ENCODE measurements at regions not wholly inside any gene's neighbourhood (a gene's known extent, or its start where the extent isn't known, plus 50 kb on each side); places are given as distances from the start of the nearest gene placed in this dataset.

DNA sequence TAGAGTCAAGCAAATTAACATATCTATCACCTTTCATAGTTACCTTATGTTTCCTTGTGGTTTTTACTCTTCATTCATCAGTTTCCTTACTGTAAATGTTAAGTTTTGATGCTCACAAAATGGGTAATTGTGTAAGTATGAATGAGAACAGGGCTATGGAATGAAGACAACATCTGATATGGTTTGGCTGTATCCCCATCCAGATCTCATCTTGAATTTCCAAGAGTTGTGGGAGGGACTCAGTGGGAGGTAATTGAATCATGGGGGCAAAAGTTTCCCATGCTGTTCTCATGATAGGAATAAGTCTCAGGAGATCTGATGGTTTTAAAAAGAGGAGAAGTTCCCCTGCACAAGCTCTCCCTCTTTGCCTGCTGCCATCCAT lies 107.6 kb downstream of the CCDC34 start:
- in situ Hi-C loops (cut with MboI), result loop anchor here (10.0 kb wide), 1 partner anchor 71 kb away; no protein-coding TSS in a partner anchor

DNA sequence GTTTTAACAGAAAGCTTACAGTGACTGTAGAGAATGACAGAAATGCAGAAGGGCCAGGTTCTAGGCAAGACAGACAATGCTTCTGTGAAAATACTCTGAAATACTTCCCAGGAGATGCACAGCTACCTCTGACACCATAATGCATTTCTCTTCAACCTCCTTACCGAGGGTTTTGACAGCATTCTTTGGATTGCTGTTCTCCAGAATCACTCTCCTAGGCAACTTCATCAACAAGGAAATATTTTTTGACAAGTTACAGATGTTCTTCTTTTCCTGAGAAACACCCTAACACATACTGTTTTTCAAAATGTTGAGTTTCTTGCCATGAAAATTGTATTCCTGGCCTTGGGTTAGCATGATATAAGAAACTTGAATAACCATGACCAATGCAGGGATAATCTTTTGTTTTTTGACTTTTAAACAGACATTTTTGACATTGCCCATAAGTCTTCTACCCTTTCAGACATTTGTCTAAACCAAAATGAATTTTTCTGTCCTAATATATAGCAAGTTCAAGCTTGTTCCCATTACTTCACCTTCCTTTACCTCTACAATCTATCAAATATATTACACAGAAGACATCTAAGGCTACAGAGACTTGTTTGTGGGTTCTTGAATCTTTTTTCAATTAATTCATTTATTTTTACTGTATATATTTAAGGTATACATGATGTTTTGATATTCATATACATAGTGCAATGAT lies 108.1 kb downstream of the CCDC34 start:
- no peak overlapping the region for H3K4me2 ChIP-seq (ENCODE audit: insufficient read depth, low read length)
- ATAC-seq, result no peak
- H3K9ac ChIP-seq (ENCODE audit: insufficient read depth in 1 of 2, low read depth in 2 of 2, low read length in 2 of 2), result no peak overlapping the region
- DNase-seq (ENCODE audit: extremely low read depth in 1 of 4, low spot score in 3 of 4), result no peak
- peaks cover 0 to 3% of the 10 kb centered on the region in 2 experiments; a peak in 4 of 5 replicates for H3K27me3 ChIP-seq (ENCODE audit: control insufficient read depth in 2 of 2, insufficient read depth in 2 of 2, low read length in 2 of 2)
- WGBS (ENCODE audit: insufficient coverage, low coverage, missing lambda C conversion rate), result 0% methylated on average over 1 of the region's 1 CpG
- H3K36me3 ChIP-seq (ENCODE audit: control insufficient read depth, insufficient read depth, low read length), result no peaks in the 10 kb centered on the region
- ChIA-PET POLR2A (interaction anchor here (0.9 kb wide), 1 partner anchor 21 kb away, joined by 3 read pairs; no protein-coding TSS in a partner anchor), CTCF (ENCODE audit: low intra/inter-chr PET ratio) (no interaction called here)
- FAIRE-seq, result no peak
- intact Hi-C loops (cut with micrococcal nuclease), result no loop called here
- no peak for TF ChIP-seq DIDO1 (tag; IDR thresholded peaks at IDR 0.05; ENCODE audit: low read depth)
- TF ChIP-seq ZNF263 (CRISPR knock-in tag; IDR thresholded peaks at IDR 0.05; ENCODE audit: borderline replicate concordance), result no peak
- TF ChIP-seq CHD1 (IDR thresholded peaks at IDR 0.05; ENCODE audit: low read length), result no peak
- no peak for TF ChIP-seq BDP1 (IDR thresholded peaks at IDR 0.05; ENCODE audit: insufficient read depth, insufficient read length)
- TF ChIP-seq HMBOX1 (IDR thresholded peaks at IDR 0.05), result no peak
- no peak for TF ChIP-seq KLF1 (tag; IDR thresholded peaks at IDR 0.05)
- TF ChIP-seq, protein P1, sequence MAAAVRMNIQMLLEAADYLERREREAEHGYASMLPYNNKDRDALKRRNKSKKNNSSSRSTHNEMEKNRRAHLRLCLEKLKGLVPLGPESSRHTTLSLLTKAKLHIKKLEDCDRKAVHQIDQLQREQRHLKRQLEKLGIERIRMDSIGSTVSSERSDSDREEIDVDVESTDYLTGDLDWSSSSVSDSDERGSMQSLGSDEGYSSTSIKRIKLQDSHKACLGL (CRISPR knock-in tag; IDR thresholded peaks at IDR 0.05; ENCODE audit: borderline replicate concordance, poor library complexity, severe bottlenecking), result no peak
- no peak for TF ChIP-seq SUPT5H (IDR thresholded peaks at IDR 0.05)
- TF ChIP-seq MECOM (CRISPR knock-in tag; IDR thresholded peaks at IDR 0.05), result no peak
- TF ChIP-seq KAT2B (IDR thresholded peaks at IDR 0.05; ENCODE audit: low read depth, low read length), result no peak
- TF ChIP-seq ZNF511 (CRISPR knock-in tag; IDR thresholded peaks at IDR 0.05), result no peak
- TF ChIP-seq KDM1A (IDR thresholded peaks at IDR 0.05), result no peak
- no peak for TF ChIP-seq ZC3H11A (IDR thresholded peaks at IDR 0.05; ENCODE audit: low read depth, low read length)
- in situ Hi-C loops (cut with MboI), result loop anchor here (10.0 kb wide), 1 partner anchor 70 kb away; no protein-coding TSS in a partner anchor
- no peak overlapping the region for H3K27ac ChIP-seq (ENCODE audit: extremely low read depth, low read depth, low read length)
- H4K20me1 ChIP-seq (replicated peaks; ENCODE audit: control insufficient read depth, insufficient read depth, low read length), result no peaks in the 10 kb centered on the region
- H3K9me1 ChIP-seq (ENCODE audit: control insufficient read depth, insufficient read depth, low read length), result no peaks in the 10 kb centered on the region
- H3K9me3 ChIP-seq (replicated peaks; ENCODE audit: control insufficient read depth, insufficient read depth, low read depth, low read length), result no peaks in the 10 kb centered on the region
- H2AFZ ChIP-seq (ENCODE audit: low read depth, low read length), result no peak overlapping the region
- no peaks in the 10 kb centered on the region for H3K79me2 ChIP-seq (ENCODE audit: control insufficient read depth, insufficient read depth, low read length)
- no peaks in the 10 kb centered on the region for H3K4me1 ChIP-seq (replicated peaks in 1 of 2; ENCODE audit: control insufficient read depth in 2 of 2, insufficient read depth in 2 of 2, low read length in 2 of 2)
- BruUV-seq (replicated peaks), result no TSS peak
- H3K4me3 ChIP-seq, result no peak overlapping the region

More for the DNA sequence above, 107.6 kb downstream of the CCDC34 start:
- no peaks in the 10 kb centered on the region for H3K36me3 ChIP-seq (ENCODE audit: control insufficient read depth, insufficient read depth, low read length)
- H2AFZ ChIP-seq (ENCODE audit: low read depth, low read length), result no peak overlapping the region
- FAIRE-seq (no peak), ATAC-seq (no peak), DNase-seq (ENCODE audit: extremely low read depth in 1 of 4, low spot score in 3 of 4) (no peak)
- no peaks in the 10 kb centered on the region for H3K79me2 ChIP-seq (ENCODE audit: control insufficient read depth, insufficient read depth, low read length)
- no peak overlapping the region for H3K9ac ChIP-seq (ENCODE audit: insufficient read depth in 1 of 2, low read depth in 2 of 2, low read length in 2 of 2)
- H3K27ac ChIP-seq (ENCODE audit: extremely low read depth, low read depth, low read length), result no peak overlapping the region
- H3K4me3 ChIP-seq, result no peak overlapping the region
- H3K27me3 ChIP-seq (ENCODE audit: control insufficient read depth in 2 of 2, insufficient read depth in 2 of 2, low read length in 2 of 2), result peaks cover 0 to 2% of the 10 kb centered on the region in 2 experiments; a peak in 4 of 5 replicates
- H3K4me2 ChIP-seq (ENCODE audit: insufficient read depth, low read length), result no peak overlapping the region
- H3K9me1 ChIP-seq (ENCODE audit: control insufficient read depth, insufficient read depth, low read length), result no peaks in the 10 kb centered on the region
- H3K9me3 ChIP-seq (replicated peaks; ENCODE audit: control insufficient read depth, insufficient read depth, low read depth, low read length), result no peaks in the 10 kb centered on the region
- no peaks in the 10 kb centered on the region for H4K20me1 ChIP-seq (replicated peaks; ENCODE audit: control insufficient read depth, insufficient read depth, low read length)
- BruUV-seq (replicated peaks), result no TSS peak
- ChIA-PET POLR2A (no interaction called here), CTCF (ENCODE audit: low intra/inter-chr PET ratio) (no interaction called here)
- TF ChIP-seq IFI16 (CRISPR knock-in tag; IDR thresholded peaks at IDR 0.05) (no peak), ZNF431 (CRISPR knock-in tag; IDR thresholded peaks at IDR 0.05) (0 out of 2 replicates have a peak, but pooled peaks have one; percentile 45), ZNF589 (CRISPR knock-in tag; IDR thresholded peaks at IDR 0.05; ENCODE audit: low read depth) (no peak)
- intact Hi-C loops (cut with micrococcal nuclease), result no loop called here
- H3K4me1 ChIP-seq (replicated peaks in 1 of 2; ENCODE audit: control insufficient read depth in 2 of 2, insufficient read depth in 2 of 2, low read length in 2 of 2), result no peaks in the 10 kb centered on the region

Data from K562 (cell line).